RWPE1 (cell line): ENCODE measurements at regions not wholly inside any gene's neighbourhood (a gene's known extent, or its start where the extent isn't known, plus 50 kb on each side); places are given as distances from the start of the nearest gene placed in this dataset.

Experiments used
- CTCF ChIA-PET: fragments of 350-600 bp; sonication (Branson Sonifier 250); formaldehyde crosslinking; extraction: SDS; loops from one replicate; lab custom pipeline; 2021; lab: Yijun Ruan, JAX
- POLR2A ChIA-PET: fragments of 400-600 bp; formaldehyde crosslinking; extraction: SDS; loops from one replicate; lab custom pipeline; 2020; ENCODE audit warnings: antibody characterized with exemption; ENCODE audit not compliant: low non-redundant PET; lab: Yijun Ruan, JAX
- DNase-seq: peaks from one replicate; pipeline ENCODE4 v3.0.0; 2012; ENCODE audit warnings: low spot score
- H3K27ac ChIP-seq: fragments of 450-650 bp; 2 replicates; pipeline ENCODE4 v1.5.1; 2017
- TF ChIP-seq, protein P1 (sequence below): fragments of 450-650 bp; conservative IDR thresholded peaks from 2 replicates; pipeline ENCODE4 v1.5.1; 2017; ENCODE audit warnings: low read depth, mild to moderate bottlenecking

DNA sequence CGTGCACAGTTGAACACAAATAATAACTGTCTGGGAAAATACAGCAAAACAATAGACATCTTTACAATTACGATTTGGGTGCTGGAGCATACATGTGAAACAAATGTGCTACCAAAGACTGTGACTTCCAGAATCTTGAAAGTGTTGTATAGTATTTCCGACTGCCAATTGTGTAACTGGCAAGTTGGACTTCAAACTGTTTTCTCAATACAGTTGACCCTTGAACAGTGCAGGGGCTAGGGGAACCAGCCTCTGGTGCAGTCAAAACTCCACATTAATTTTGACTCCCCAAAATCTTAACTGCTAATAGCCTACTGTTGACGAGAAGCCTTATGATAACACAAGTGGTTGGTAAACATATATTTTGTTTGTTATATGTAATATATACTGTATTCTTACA is 904.2 kb downstream of the EPHA3 start:
- CTCF ChIA-PET = no interaction called here
- H3K27ac ChIP-seq = no peak overlapping the region
- no peak for DNase-seq
- POLR2A ChIA-PET = no interaction called here
- TF ChIP-seq, protein P1, sequence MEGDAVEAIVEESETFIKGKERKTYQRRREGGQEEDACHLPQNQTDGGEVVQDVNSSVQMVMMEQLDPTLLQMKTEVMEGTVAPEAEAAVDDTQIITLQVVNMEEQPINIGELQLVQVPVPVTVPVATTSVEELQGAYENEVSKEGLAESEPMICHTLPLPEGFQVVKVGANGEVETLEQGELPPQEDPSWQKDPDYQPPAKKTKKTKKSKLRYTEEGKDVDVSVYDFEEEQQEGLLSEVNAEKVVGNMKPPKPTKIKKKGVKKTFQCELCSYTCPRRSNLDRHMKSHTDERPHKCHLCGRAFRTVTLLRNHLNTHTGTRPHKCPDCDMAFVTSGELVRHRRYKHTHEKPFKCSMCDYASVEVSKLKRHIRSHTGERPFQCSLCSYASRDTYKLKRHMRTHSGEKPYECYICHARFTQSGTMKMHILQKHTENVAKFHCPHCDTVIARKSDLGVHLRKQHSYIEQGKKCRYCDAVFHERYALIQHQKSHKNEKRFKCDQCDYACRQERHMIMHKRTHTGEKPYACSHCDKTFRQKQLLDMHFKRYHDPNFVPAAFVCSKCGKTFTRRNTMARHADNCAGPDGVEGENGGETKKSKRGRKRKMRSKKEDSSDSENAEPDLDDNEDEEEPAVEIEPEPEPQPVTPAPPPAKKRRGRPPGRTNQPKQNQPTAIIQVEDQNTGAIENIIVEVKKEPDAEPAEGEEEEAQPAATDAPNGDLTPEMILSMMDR = no peak

DNA sequence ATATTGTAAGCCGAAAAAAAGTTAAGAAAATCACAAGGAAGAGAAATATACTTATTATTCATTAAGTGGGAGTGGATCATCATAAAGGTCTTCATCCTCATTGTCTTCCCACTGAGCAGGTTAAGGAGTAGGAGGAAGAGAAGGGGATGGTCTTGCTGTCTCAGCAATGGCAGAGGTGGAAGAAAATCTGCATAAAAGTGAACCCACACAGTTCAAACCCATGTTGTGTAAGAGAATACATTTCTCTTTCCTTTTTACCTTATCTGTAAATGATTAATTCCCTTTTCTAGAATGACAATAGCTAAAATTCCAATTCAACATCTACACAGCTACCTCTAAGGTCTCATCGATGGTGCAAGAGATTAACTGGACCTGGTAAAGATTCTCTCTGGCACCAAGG is 904.6 kb downstream of the EPHA3 start:
- TF ChIP-seq, protein P1 = no peak
- CTCF ChIA-PET = no interaction called here
- H3K27ac ChIP-seq = no peak overlapping the region
- POLR2A ChIA-PET = no interaction called here
- no peak for DNase-seq

DNA sequence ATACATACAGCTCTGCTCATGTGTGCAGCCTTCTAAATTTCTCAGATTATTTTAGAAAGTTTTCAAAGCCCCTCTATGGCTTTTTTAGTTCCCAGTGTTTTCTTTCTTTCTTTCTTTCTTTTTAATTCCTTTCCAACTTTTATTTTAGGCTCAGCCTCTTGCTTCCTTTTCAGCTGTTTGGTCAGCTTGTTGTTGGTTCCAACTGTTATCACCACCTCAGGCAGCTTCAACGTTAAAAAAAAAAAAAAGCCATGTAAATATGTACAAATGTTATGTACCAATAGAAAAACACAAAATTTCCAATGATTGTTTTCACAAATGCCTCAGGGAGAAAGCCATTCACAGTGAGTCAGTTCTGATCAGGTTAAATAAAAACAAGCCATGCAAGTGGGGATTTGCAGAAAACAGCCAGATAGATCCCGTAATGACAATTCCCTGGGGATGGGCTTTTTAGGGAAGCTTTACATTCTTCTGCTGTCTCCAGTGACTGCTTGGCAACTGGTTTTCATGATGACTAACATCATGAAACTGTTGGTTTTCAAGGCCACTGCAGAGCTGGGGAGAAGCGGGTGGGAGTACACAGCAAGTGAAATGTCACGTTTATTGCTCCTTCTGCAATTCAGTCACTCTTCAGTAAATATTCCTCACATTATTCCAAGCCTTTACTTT is 908.4 kb downstream of the EPHA3 start:
- H3K27ac ChIP-seq = no peak overlapping the region
- TF ChIP-seq, protein P1 = no peak
- ChIA-PET POLR2A (no interaction called here), CTCF (no interaction called here)
- DNase-seq = peak; percentile 26

DNA sequence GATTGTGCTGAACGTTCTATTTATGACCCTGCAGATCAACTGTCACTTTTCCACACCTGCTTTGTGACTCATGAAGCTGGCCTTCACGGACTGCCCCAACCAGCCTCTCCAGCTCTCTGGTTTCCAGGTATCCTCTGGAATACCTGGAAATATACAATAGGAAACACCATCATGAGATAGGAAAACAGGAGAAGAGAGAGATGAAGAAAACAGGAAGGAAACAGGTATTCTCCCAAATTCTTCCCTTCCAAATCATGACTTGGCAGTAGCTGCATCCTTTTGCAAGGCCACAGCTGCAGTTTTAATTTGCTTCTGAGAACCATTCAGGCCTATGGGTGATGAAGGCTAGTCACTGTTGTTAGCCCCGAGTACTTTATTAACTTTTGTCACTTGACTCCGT is 909.1 kb downstream of the EPHA3 start:
- TF ChIP-seq, protein P1 = no peak
- CTCF ChIA-PET = no interaction called here
- H3K27ac ChIP-seq = no peak overlapping the region
- DNase-seq = peak; percentile 5
- POLR2A ChIA-PET = no interaction called here

DNA sequence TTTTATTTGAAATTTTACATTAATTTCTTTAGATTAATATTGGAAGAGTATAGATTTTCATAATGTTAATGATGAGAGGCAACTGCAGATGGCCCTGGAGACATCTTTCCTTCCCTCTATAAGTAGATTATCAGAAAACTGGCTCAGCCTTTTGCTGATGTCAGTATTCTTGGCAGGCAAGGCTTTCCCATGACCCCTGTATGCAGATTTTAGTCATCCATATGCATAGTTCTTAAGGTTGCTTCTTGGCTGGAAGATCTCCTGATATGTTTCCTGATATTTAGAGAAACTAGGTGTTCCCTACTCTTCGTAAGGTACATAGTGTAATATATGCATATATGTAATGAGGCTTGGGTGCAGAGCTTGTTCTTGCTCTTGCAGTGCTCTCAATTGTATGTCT is 911.4 kb downstream of the EPHA3 start:
- CTCF ChIA-PET = no interaction called here
- DNase-seq = no peak
- H3K27ac ChIP-seq = no peak overlapping the region
- POLR2A ChIA-PET = no interaction called here
- TF ChIP-seq, protein P1 = no peak

DNA sequence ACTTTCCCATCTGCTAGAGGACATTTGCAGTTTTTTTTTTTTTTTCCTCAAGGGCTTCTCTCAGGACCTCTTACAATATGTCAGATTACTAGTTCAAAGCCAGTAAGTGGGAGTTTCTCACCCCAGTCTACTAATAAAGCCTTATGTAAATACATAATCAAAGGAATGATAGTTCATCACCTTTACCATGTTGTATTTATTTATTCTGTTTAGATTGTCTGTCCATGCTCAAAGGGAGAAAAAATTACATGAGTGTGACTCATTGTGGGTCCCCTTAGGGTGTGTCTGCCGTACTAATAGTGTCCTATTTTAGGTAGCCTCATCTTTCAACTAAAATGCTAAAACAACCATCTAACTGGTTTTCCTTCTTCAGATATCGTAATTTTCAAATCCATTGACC is 917.6 kb downstream of the EPHA3 start:
- no peak for DNase-seq

More for the DNA sequence above, 917.6 kb downstream of the EPHA3 start:
- ChIA-PET CTCF (no interaction called here), POLR2A (no interaction called here)
- no peak overlapping the region for H3K27ac ChIP-seq
- TF ChIP-seq, protein P1 = no peak
